ENCODE measurements at regions not wholly inside any gene's neighbourhood (a gene's known extent, or its start where the extent isn't known, plus 50 kb on each side); places are given as distances from the start of the nearest gene placed in this dataset.

DNA sequence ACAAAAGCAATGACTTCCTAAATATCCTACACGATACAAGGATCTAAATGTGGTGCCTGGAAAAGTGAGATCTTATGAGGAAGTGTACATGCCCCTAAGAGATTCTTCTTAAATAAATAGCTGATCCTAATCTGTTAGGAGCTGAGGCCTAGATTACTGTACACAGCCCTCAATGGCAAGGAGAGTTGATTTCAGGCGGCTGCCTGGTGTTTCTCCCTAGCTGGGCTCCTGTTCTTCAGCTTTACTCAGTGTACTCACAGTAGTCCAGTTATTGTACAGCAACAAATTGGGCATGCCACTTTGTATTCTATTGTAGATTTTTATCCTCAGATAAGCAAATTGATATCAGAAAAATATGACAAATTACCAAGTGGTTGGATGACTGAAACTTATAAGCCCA is 358.2 kb upstream of the PDGFD start:
- Histone ChIP-seq H3K27me3 (no peaks in the 10 kb centered on the region), H3K4me3 (no peak overlapping the region), H3K27ac (no peak overlapping the region), H3K9me3 (no peaks in the 10 kb centered on the region), H3K4me1 (peaks cover 0 to 4% (median 0%) of the 10 kb centered on the region in 3 donors), H3K36me3 (no peaks in the 10 kb centered on the region)
- 68 to 97% methylated on average over 2 of the region's 2 CpGs for WGBS, 2 donors
- intact Hi-C loops (cut with DNase I): no loop called here
- no peak for DNase-seq
- no peak for TF ChIP-seq POLR2A (IDR thresholded peaks at IDR 0.05)
- TF ChIP-seq, protein P1, sequence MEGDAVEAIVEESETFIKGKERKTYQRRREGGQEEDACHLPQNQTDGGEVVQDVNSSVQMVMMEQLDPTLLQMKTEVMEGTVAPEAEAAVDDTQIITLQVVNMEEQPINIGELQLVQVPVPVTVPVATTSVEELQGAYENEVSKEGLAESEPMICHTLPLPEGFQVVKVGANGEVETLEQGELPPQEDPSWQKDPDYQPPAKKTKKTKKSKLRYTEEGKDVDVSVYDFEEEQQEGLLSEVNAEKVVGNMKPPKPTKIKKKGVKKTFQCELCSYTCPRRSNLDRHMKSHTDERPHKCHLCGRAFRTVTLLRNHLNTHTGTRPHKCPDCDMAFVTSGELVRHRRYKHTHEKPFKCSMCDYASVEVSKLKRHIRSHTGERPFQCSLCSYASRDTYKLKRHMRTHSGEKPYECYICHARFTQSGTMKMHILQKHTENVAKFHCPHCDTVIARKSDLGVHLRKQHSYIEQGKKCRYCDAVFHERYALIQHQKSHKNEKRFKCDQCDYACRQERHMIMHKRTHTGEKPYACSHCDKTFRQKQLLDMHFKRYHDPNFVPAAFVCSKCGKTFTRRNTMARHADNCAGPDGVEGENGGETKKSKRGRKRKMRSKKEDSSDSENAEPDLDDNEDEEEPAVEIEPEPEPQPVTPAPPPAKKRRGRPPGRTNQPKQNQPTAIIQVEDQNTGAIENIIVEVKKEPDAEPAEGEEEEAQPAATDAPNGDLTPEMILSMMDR (IDR thresholded peaks at IDR 0.05): no peak

DNA sequence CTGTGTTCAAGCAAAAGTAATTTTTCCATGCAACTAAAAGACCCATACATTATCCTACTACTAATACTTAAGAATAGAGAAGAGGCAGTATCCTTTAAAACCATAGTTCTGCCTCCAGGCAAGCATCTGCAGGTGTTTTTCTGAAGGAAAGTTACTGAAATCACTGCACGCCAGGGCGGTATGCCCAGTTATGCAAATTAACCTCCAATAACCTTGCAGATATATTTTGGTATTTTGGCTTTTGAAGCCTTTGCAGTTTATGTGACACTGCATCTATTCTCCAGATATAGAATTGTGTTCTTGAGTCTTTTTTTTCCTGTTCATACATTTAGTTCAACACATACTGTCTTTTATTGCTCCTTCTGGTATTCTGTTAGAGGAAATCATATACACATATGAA is 346.2 kb upstream of the PDGFD start:
- no peaks in the 10 kb centered on the region for H3K36me3 ChIP-seq
- 17 to 50% methylated on average over 2 of the region's 2 CpGs for WGBS, 2 donors
- H3K27ac ChIP-seq: no peak overlapping the region
- no peaks in the 10 kb centered on the region for H3K9me3 ChIP-seq
- DNase-seq: no peak
- intact Hi-C loops (cut with DNase I): no loop called here
- no peaks in the 10 kb centered on the region for H3K4me1 ChIP-seq
- H3K4me3 ChIP-seq: no peak overlapping the region
- no peak for TF ChIP-seq POLR2A (IDR thresholded peaks at IDR 0.05)
- TF ChIP-seq, protein P1 (IDR thresholded peaks at IDR 0.05): no peak
- no peaks in the 10 kb centered on the region for H3K27me3 ChIP-seq

DNA sequence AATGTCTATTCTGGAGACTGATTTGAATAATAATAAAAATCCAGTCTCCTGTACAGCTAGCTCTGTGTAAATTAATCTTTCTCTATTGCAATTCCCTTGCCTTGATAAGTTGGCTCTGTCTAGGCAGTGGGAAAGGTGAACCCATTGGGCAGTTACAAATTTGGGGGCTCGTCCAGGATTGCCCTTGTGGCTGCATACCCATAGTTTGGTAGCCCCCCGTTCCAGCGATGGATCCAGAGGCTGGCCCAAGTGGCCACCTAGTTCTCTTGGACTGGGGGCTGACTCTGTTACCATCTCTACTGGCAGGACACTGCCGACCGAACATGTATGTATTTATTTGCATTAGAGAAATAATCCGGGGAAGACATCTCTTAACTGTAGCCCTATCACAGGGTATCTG is 326.2 kb upstream of the PDGFD start:
- Histone ChIP-seq H3K27me3 (no peaks in the 10 kb centered on the region), H3K27ac (no peak overlapping the region), H3K9me3 (peaks cover 0 to 28% (median 19%) of the 10 kb centered on the region in 3 donors), H3K4me1 (no peaks in the 10 kb centered on the region), H3K4me3 (no peak overlapping the region), H3K36me3 (no peaks in the 10 kb centered on the region)
- DNase-seq: no peak
- intact Hi-C loops (cut with DNase I): no loop called here
- 79 to 85% methylated on average over 6 of the region's 6 CpGs for WGBS, 2 donors
- TF ChIP-seq POLR2A (IDR thresholded peaks at IDR 0.05): no peak
- TF ChIP-seq, protein P1 (IDR thresholded peaks at IDR 0.05): no peak

DNA sequence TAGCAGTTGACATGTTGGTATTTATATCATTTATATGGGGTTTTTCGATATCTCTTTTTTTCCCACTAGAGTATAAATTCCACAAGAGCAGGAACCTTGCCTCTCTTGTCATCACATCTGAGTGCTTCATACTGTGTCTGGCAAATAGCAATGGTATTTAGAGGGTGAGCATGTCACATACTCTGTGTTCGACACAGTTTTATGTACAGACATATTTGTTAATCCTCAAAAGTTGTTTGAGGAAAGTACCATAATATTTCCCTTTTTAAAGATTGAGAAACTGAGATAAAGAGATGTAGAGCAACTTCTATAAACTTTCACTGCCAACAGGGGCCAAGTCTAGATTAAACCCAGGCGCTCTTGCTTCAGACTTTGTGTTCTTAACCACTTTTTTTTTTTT is 324.6 kb upstream of the PDGFD start:
- intact Hi-C loops (cut with DNase I): no loop called here
- no peak for TF ChIP-seq POLR2A (IDR thresholded peaks at IDR 0.05)
- TF ChIP-seq, protein P1 (IDR thresholded peaks at IDR 0.05): no peak
- no peak overlapping the region for H3K27ac ChIP-seq
- no peak for DNase-seq
- H3K4me3 ChIP-seq: no peak overlapping the region
- no peaks in the 10 kb centered on the region for H3K36me3 ChIP-seq
- H3K27me3 ChIP-seq: no peaks in the 10 kb centered on the region
- H3K9me3 ChIP-seq: peaks cover 0 to 28% (median 19%) of the 10 kb centered on the region in 3 donors
- no peaks in the 10 kb centered on the region for H3K4me1 ChIP-seq
- WGBS, 2 donors: 86 to 88% methylated on average over 3 of the region's 3 CpGs

DNA sequence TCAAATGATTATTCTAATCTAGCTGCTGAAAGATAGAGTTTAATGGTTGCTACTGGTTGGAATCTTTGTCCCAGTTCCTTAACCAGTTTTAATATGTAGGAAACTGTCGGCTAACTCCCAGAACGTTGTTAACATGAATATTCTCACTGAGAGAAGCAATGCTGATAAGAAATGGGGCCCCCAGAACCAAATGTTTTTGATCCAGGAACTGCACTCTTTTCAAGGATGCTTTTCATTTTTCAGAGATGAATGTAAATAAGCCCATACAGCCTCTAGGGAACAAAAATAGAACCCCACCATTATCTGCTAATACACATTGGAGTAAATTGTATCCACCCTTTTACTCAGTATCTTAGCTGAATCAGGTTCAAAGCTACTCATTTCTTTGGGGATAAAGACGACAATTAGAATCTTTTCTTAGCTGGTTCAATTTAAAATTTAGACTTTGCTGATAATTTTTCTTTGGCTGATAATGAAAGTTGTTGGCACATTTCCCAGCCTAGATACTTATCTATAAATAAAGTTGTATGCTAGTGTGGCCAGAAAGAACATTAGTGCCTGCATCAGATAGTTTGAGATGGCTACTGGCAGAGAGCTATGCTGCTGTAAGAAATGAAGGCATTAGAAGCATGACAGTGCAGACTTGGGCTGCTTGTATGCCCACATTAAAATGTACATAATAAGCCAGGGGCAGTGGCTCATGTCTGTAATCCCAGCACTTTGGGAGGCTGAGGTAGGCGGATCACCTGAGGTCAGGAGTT is 323.3 kb upstream of the PDGFD start:
- intact Hi-C loops (cut with DNase I): no loop called here
- Histone ChIP-seq H3K36me3 (no peaks in the 10 kb centered on the region), H3K4me1 (no peaks in the 10 kb centered on the region), H3K27ac (no peak overlapping the region), H3K27me3 (no peaks in the 10 kb centered on the region), H3K4me3 (no peak overlapping the region), H3K9me3 (peaks cover 0 to 19% (median 19%) of the 10 kb centered on the region in 3 donors)
- no peak for DNase-seq
- 53 to 60% methylated on average over 4 of the region's 4 CpGs for WGBS, 2 donors
- TF ChIP-seq POLR2A (IDR thresholded peaks at IDR 0.05): no peak
- TF ChIP-seq, protein P1 (IDR thresholded peaks at IDR 0.05): no peak
